Body of pancreas (tissue), 4 donors: ENCODE measurements at regions not wholly inside any gene's neighbourhood (a gene's known extent, or its start where the extent isn't known, plus 50 kb on each side); places are given as distances from the start of the nearest gene placed in this dataset.

Experiments
- CTCF ChIP-seq, 7 experiments: fragments of 450-650 bp in 4 of 7; fragments of 200-600 bp in 3 of 7; sonication (generic) in 3 of 7; IDR thresholded peaks; one replicate each; pipeline ENCODE4 v1.5.1; 2016 to 2019; ENCODE audit warnings: antibody characterized with exemption in 7 of 7
- POLR2A ChIP-seq, 3 donors: fragments of 450-650 bp; IDR thresholded peaks; one replicate each; pipeline ENCODE4 v1.6.1; 2016; ENCODE audit warnings: antibody characterized with exemption in 3 of 3, mild to moderate bottlenecking in 2 of 3

DNA sequence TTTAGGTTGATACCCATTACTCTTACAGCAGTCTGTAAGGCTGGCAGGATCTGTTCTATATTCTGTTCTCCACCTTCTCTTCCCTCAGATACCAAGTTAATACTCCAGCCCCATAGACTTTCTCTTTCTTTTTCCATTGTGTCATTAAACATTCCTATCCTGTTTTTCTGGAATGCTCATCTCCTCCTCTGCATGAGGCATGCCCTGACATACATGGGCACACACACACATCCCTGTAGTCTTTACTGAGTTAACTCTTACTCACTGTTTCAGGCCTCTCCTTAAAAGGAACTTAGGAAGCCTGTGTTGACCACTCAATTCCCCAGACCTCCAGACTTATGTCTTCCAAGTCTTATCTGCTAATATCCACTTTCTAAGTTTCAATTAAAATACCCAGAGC, 476.8 kb downstream of the METTL15 start:
- no peak for TF ChIP-seq POLR2A (IDR thresholded peaks at IDR 0.05)
- TF ChIP-seq CTCF (IDR thresholded peaks at IDR 0.05), result no peak
